ENCODE measurements at regions not wholly inside any gene's neighbourhood (a gene's known extent, or its start where the extent isn't known, plus 50 kb on each side); places are given as distances from the start of the nearest gene placed in this dataset.

- CTCF ChIA-PET, result no interaction called here
- Histone ChIP-seq H3K9me3 (ENCODE audit: control extremely low read depth in 1 of 3, control insufficient read depth in 2 of 3, insufficient read depth in 1 of 3, low read length in 2 of 3) (peaks cover 0 to 4% (median 0%) of the 10 kb centered on the region in 3 donors), H4K20me1 (ENCODE audit: control insufficient read depth, insufficient read depth, low read length, poor library complexity, severe bottlenecking) (no peaks in the 10 kb centered on the region), H3K27ac (ENCODE audit: low read length in 2 of 2) (no peak overlapping the region), H2AFZ (ENCODE audit: insufficient read depth, low read depth, low read length, poor library complexity, severe bottlenecking) (no peak overlapping the region), H3K4me2 (replicated peaks; ENCODE audit: low read depth, low read length, poor library complexity, severe bottlenecking) (no peak overlapping the region), H3K36me3 (replicated peaks in 1 of 2; ENCODE audit: control extremely low read depth in 1 of 2, control insufficient read depth in 1 of 2, extremely low read depth in 1 of 2, insufficient read depth in 2 of 2, low read length in 1 of 2) (no peaks in the 10 kb centered on the region), H3K4me3 (ENCODE audit: control extremely low read depth in 1 of 5, extremely low read depth in 1 of 5, insufficient read depth in 1 of 5, low read depth in 2 of 5, low read length in 4 of 5) (no peak overlapping the region), H3K79me2 (ENCODE audit: control insufficient read depth, insufficient read depth, low read length) (no peaks in the 10 kb centered on the region), H3K4me1 (ENCODE audit: control insufficient read depth in 2 of 2, insufficient read depth in 2 of 2, low read length in 2 of 2) (no peaks in the 10 kb centered on the region), H3K27me3 (replicated peaks in 1 of 4; ENCODE audit: control extremely low read depth in 1 of 4, control insufficient read depth in 3 of 4, insufficient read depth in 4 of 4, low read length in 3 of 4) (no peaks in the 10 kb centered on the region), H3K9ac (ENCODE audit: low read length) (no peak overlapping the region)
- no peak for ATAC-seq (ENCODE audit: low read depth)
- POLR2A ChIA-PET, result no interaction called here
- H3K27me3 Mint-ChIP-seq, result no peaks in the 10 kb centered on the region
- TF ChIP-seq EZH2 (IDR thresholded peaks at IDR 0.05; ENCODE audit: borderline replicate concordance, insufficient read depth, low read depth, low read length, poor library complexity, severe bottlenecking) (no peak), CTCF (IDR thresholded peaks at IDR 0.05) (no peak)
- no peaks in the 10 kb centered on the region for H3K4me1 Mint-ChIP-seq
- no peak overlapping the region for H3K27ac Mint-ChIP-seq
- no peak overlapping the region for H3K4me3 Mint-ChIP-seq
- peaks cover 3% of the 10 kb centered on the region for H3K9me3 Mint-ChIP-seq (ENCODE audit: insufficient read depth)
- DNase-seq, result no peak
- intact Hi-C loops (cut with micrococcal nuclease), result no loop called here
- no CpG with 5 or more reads among the region's 1 CpG for WGBS (ENCODE audit: insufficient coverage)
Observed at GRCh38 chr2:12217175-12217574, 470.7 kb downstream of the LPIN1 start.

- H3K27ac ChIP-seq (ENCODE audit: low read length in 2 of 2), result no peak overlapping the region
- ATAC-seq (ENCODE audit: low read depth) (no peak), DNase-seq (no peak)
- Mint-ChIP-seq H3K4me1 (no peaks in the 10 kb centered on the region), H3K4me3 (no peak overlapping the region), H3K9me3 (ENCODE audit: insufficient read depth) (peaks cover 15% of the 10 kb centered on the region), H3K27me3 (no peaks in the 10 kb centered on the region), H3K27ac (no peak overlapping the region)
- H3K27me3 ChIP-seq (replicated peaks in 1 of 4; ENCODE audit: control extremely low read depth in 1 of 4, control insufficient read depth in 3 of 4, insufficient read depth in 4 of 4, low read length in 3 of 4), result no peaks in the 10 kb centered on the region
- ChIA-PET CTCF (no interaction called here), POLR2A (no interaction called here)
- H3K4me3 ChIP-seq (ENCODE audit: control extremely low read depth in 1 of 5, extremely low read depth in 1 of 5, insufficient read depth in 1 of 5, low read depth in 2 of 5, low read length in 4 of 5), result no peak overlapping the region
- H3K9ac ChIP-seq (ENCODE audit: low read length), result no peak overlapping the region
- H2AFZ ChIP-seq (ENCODE audit: insufficient read depth, low read depth, low read length, poor library complexity, severe bottlenecking), result no peak overlapping the region
- intact Hi-C loops (cut with micrococcal nuclease), result no loop called here
- 100% methylated on average over 4 of the region's 8 CpGs for WGBS (ENCODE audit: insufficient coverage)
- no peaks in the 10 kb centered on the region for H4K20me1 ChIP-seq (ENCODE audit: control insufficient read depth, insufficient read depth, low read length, poor library complexity, severe bottlenecking)
- no peaks in the 10 kb centered on the region for H3K36me3 ChIP-seq (replicated peaks in 1 of 2; ENCODE audit: control extremely low read depth in 1 of 2, control insufficient read depth in 1 of 2, extremely low read depth in 1 of 2, insufficient read depth in 2 of 2, low read length in 1 of 2)
- no peaks in the 10 kb centered on the region for H3K4me1 ChIP-seq (ENCODE audit: control insufficient read depth in 2 of 2, insufficient read depth in 2 of 2, low read length in 2 of 2)
- H3K9me3 ChIP-seq (ENCODE audit: control extremely low read depth in 1 of 3, control insufficient read depth in 2 of 3, insufficient read depth in 1 of 3, low read length in 2 of 3), result peaks cover 5 to 28% (median 12%) of the 10 kb centered on the region in 3 donors
- TF ChIP-seq CTCF (IDR thresholded peaks at IDR 0.05) (no peak), EZH2 (IDR thresholded peaks at IDR 0.05; ENCODE audit: borderline replicate concordance, insufficient read depth, low read depth, low read length, poor library complexity, severe bottlenecking) (no peak)
- H3K79me2 ChIP-seq (ENCODE audit: control insufficient read depth, insufficient read depth, low read length), result no peaks in the 10 kb centered on the region
- no peak overlapping the region for H3K4me2 ChIP-seq (replicated peaks; ENCODE audit: low read depth, low read length, poor library complexity, severe bottlenecking)
Observed at GRCh38 chr2:12219761-12220160, 473.3 kb downstream of the LPIN1 start.

Data from B cell (primary cell).